ENCODE measurements at regions not wholly inside any gene's neighbourhood (a gene's known extent, or its start where the extent isn't known, plus 50 kb on each side); places are given as distances from the start of the nearest gene placed in this dataset.
A peak's percentile ranks its signal among the peaks of the same experiment; 100 is the strongest.

DNA sequence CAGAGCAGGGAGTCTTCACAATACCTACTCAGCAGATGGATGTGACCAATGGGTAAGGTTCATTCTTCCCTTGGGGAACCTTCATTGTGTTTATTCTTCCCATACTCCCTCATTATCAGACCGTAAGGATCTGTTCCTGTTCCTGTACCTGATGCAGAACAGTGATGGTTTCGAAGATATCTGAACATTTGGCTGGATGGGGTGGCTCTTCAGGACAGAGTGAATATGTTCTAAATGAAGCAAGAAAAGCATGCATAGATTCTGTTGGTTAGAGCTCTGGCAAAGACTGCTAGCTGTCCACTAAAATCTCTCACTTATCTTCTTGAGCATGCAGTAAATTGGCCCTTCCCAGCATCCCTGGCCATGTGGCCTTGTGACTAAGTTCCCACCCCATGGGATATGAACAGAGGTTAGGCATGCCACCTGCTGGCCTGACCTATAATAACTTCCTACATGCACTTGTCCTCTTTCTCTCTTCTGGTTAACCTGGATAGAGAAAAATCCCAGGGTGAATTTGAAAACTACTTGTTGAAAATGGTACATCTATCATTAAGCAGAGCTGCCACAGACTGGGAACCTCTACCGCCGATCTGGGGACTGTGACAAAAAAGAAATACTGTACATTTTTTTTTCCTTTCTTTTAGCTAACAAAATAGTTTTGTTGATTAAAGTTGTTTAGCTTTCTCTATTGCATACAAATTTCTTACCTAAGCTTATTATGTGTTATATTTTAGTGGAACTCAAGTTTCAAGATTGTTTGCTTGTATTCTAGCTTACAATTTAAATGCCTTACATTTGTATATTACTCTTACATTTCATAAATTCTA is 60.0 kb upstream of the BANK1 start:
- TF ChIP-seq ZNF263 (CRISPR knock-in tag; IDR thresholded peaks at IDR 0.05; ENCODE audit: low read depth) = no peak
- TF ChIP-seq, protein P1, sequence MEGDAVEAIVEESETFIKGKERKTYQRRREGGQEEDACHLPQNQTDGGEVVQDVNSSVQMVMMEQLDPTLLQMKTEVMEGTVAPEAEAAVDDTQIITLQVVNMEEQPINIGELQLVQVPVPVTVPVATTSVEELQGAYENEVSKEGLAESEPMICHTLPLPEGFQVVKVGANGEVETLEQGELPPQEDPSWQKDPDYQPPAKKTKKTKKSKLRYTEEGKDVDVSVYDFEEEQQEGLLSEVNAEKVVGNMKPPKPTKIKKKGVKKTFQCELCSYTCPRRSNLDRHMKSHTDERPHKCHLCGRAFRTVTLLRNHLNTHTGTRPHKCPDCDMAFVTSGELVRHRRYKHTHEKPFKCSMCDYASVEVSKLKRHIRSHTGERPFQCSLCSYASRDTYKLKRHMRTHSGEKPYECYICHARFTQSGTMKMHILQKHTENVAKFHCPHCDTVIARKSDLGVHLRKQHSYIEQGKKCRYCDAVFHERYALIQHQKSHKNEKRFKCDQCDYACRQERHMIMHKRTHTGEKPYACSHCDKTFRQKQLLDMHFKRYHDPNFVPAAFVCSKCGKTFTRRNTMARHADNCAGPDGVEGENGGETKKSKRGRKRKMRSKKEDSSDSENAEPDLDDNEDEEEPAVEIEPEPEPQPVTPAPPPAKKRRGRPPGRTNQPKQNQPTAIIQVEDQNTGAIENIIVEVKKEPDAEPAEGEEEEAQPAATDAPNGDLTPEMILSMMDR (IDR thresholded peaks at IDR 0.05) = peak; percentile 56
- TF ChIP-seq, protein P2, sequence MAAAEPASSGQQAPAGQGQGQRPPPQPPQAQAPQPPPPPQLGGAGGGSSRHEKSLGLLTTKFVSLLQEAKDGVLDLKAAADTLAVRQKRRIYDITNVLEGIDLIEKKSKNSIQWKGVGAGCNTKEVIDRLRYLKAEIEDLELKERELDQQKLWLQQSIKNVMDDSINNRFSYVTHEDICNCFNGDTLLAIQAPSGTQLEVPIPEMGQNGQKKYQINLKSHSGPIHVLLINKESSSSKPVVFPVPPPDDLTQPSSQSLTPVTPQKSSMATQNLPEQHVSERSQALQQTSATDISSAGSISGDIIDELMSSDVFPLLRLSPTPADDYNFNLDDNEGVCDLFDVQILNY (CRISPR knock-in tag; IDR thresholded peaks at IDR 0.05) = no peak
